Bronchial epithelial cell (primary cell): ENCODE measurements at regions not wholly inside any gene's neighbourhood (a gene's known extent, or its start where the extent isn't known, plus 50 kb on each side); places are given as distances from the start of the nearest gene placed in this dataset.

Experiments
- DNase-seq: peaks from one replicate; pipeline ENCODE4 v3.0.0-alpha.2; 2010; ENCODE audit warnings: low read depth
- FAIRE-seq: peaks from 2 replicates; lab custom pipeline; 2011; peaks lifted over from hg19 to GRCh38; lab: Jason Lieb, UNC
- H3K27me3 ChIP-seq: 2 replicates; pipeline ENCODE4 v1.5.1; 2011; ENCODE audit warnings: low read length; ENCODE audit not compliant: control insufficient read depth, insufficient read depth
- H3K36me3 ChIP-seq: 2 replicates; pipeline ENCODE4 v1.5.1; 2011; ENCODE audit warnings: low read length; ENCODE audit not compliant: control insufficient read depth, insufficient read depth
- H3K4me3 ChIP-seq: 2 replicates; pipeline ENCODE4 v1.5.1; 2011; ENCODE audit warnings: mild to moderate bottlenecking, low read depth, low read length, control low read depth
- TF ChIP-seq, protein P1 (sequence below): IDR thresholded peaks from 2 replicates; pipeline ENCODE4 v1.5.1; 2011; ENCODE audit warnings: mild to moderate bottlenecking, moderate library complexity, low read length, control low read depth, inconsistent platforms; ENCODE audit not compliant: insufficient read depth, severe bottlenecking

DNA sequence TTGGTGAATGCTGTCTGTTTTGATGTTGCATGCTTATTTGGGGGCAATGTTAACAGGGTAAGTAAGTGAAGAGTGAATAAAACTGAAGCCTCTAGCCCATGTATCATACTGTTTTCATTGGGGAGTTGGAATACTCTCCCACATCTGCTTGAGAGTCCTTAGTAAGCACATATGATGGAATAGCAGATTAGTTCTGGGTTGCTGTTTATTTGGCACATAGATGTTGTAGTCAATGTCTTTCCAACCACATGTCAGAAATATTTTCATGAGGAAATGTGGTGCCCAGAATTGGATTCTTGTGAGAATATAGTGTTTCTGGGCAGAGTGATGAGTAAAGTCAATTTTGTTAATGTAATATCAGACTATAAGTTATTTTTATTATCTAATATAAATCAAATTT, 611.7 kb upstream of the FTMT start:
- Histone ChIP-seq H3K36me3 (no peaks in the 10 kb centered on the region), H3K27me3 (no peaks in the 10 kb centered on the region), H3K4me3 (no peak overlapping the region)
- FAIRE-seq, result no peak
- DNase-seq, result no peak
- TF ChIP-seq, protein P1, sequence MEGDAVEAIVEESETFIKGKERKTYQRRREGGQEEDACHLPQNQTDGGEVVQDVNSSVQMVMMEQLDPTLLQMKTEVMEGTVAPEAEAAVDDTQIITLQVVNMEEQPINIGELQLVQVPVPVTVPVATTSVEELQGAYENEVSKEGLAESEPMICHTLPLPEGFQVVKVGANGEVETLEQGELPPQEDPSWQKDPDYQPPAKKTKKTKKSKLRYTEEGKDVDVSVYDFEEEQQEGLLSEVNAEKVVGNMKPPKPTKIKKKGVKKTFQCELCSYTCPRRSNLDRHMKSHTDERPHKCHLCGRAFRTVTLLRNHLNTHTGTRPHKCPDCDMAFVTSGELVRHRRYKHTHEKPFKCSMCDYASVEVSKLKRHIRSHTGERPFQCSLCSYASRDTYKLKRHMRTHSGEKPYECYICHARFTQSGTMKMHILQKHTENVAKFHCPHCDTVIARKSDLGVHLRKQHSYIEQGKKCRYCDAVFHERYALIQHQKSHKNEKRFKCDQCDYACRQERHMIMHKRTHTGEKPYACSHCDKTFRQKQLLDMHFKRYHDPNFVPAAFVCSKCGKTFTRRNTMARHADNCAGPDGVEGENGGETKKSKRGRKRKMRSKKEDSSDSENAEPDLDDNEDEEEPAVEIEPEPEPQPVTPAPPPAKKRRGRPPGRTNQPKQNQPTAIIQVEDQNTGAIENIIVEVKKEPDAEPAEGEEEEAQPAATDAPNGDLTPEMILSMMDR, result no peak

DNA sequence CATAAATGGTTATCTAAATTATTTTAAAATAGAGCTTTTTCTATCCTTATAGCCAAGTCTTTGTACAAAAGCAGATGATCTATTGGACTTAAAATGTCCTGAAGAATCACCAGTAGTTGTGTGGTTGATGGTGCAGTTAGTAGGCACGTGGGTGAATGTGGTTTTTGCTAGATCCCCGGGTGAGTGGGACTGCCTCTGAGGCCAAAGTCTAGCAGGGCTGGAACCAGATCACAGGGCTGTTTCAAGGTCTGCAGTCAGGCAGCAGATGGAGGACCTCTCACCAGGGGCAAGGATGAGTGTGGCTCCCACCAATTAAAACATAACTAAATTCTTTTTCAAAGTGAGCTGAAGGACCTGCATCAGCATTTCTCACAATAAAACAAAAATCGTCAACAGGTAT, 604.7 kb upstream of the FTMT start:
- FAIRE-seq, result no peak
- TF ChIP-seq, protein P1, result no peak

DNA sequence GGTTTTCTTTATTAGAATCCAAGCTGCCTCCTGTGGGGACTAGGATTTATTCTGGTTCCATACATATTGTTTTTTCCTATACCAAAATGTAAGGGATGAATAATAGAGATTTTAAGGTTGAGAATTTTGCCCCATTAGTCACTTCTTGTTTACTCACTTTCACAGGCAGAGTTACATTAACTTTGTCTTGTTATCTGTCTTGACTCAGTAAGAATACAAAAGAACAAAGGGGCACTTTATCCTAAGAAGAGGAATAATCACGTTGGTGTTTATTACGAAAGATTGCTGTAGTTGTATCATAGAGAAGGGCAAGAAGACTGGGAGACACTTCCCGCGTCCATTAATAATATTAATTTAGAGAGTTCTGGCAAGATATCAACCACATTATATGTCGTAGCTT, 599.7 kb upstream of the FTMT start:
- TF ChIP-seq, protein P1, result no peak
- Histone ChIP-seq H3K4me3 (no peak overlapping the region), H3K36me3 (no peaks in the 10 kb centered on the region), H3K27me3 (no peaks in the 10 kb centered on the region)
- DNase-seq (peak; percentile 94), FAIRE-seq (no peak)

More for the DNA sequence above, 604.7 kb upstream of the FTMT start:
- Histone ChIP-seq H3K27me3 (no peaks in the 10 kb centered on the region), H3K36me3 (no peaks in the 10 kb centered on the region), H3K4me3 (no peak overlapping the region)
- DNase-seq, result no peak

DNA sequence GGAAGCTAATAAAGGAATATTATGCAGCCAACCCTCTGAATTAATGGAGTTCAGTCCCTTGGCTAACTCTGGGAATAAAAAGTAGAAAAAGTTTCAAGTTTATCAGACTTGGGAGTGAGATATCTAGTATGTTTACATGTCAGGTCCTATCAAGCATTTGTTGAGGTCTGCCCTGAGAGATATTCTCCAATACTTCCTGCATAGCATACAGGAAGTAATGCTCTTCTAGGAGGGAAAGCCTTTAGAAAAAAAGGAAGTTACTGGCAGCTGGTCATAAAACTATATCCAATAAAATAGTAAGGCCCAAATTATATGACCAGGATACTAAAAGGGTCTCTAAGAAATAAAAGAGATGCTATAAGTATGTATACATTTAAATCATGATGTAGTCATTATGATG, 594.1 kb upstream of the FTMT start:
- TF ChIP-seq, protein P1, result no peak
- FAIRE-seq, result no peak
- no peak overlapping the region for H3K4me3 ChIP-seq
- no peak for DNase-seq
- no peaks in the 10 kb centered on the region for H3K27me3 ChIP-seq
- no peaks in the 10 kb centered on the region for H3K36me3 ChIP-seq

DNA sequence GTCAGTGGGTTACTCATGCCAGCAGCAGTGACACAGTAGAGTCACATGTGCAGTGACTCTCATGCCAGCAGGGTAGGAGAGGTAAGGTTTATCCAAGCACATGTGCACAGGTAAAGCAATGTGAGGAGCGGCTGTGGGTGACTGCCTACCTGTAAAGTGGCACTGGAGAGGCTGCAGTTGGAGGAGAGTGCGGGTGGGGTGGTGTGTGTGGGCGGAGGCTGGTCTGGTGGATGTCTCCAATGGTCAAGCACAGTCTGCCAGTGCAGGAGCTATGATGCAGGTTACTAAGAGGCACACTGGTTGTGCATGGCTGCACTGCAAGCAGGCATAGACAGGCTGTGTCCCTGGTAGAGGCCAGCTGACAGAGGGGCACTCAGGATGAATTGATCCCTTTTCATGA, 588.2 kb upstream of the FTMT start:
- TF ChIP-seq, protein P1, result no peak
- DNase-seq (no peak), FAIRE-seq (no peak)
- H3K27me3 ChIP-seq, result no peaks in the 10 kb centered on the region
- H3K36me3 ChIP-seq, result no peaks in the 10 kb centered on the region
- no peak overlapping the region for H3K4me3 ChIP-seq

DNA sequence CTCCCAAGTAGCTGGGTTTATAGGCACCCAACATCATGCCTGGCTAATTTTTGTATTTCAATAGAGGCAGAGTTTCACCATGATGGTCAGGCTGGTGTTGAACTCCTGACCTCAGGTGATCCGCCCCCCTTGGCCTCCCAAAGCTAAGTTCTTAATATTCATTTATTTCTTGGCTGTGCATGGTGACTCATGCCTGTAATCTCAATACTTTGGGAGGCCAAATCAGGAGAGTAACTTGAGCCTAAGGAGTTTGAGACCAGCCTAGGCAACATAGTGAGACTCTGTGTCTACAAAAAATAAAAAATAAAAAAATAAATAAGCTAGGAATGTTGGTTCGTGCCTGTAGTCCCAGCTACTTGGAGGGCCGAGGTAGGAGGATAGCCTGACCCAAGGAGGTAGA, 587.1 kb upstream of the FTMT start:
- no peak for FAIRE-seq
- no peak for DNase-seq
- H3K36me3 ChIP-seq, result no peaks in the 10 kb centered on the region
- no peak overlapping the region for H3K4me3 ChIP-seq
- TF ChIP-seq, protein P1, result no peak
- no peaks in the 10 kb centered on the region for H3K27me3 ChIP-seq
